ENCODE measurements at regions not wholly inside any gene's neighbourhood (a gene's known extent, or its start where the extent isn't known, plus 50 kb on each side); places are given as distances from the start of the nearest gene placed in this dataset.

DNA sequence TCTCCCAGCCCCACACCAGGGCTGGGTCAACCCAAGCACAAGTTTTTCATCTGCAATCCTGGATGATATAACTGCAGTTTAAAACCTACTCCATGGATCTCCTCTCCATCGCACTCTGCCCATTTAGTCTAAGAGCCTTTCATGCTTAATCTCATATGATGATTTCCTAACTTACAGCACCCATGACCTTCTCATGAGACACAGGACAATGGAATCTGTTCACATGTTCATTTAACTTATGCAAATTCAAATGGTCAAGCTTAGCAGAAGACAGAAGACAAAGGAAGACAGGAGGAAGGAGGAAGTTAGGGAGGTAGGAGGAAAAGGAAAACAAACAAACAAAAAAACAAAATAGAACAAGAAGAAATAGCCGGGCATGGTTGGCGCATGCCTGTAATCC is 64.6 kb upstream of the PNMA1 start:
- Histone ChIP-seq H3K27me3 (ENCODE audit: control insufficient read depth in 4 of 4, insufficient read depth in 4 of 4, low read length in 3 of 4) (no peaks in the 10 kb centered on the region), H3K4me1 (ENCODE audit: control insufficient read depth in 4 of 4, insufficient read depth in 4 of 4, low read length in 3 of 4) (peaks cover 6 to 39% (median 20%) of the 10 kb centered on the region in 4 donors), H3K27ac (ENCODE audit: low read depth in 1 of 2, low read length in 2 of 2) (no peak overlapping the region), H3K4me3 (ENCODE audit: low read depth in 1 of 3, low read length in 3 of 3) (no peak overlapping the region), H3K36me3 (ENCODE audit: control insufficient read depth in 4 of 4, insufficient read depth in 3 of 4, low read depth in 1 of 4, low read length in 3 of 4) (no peaks in the 10 kb centered on the region), H3K9me3 (ENCODE audit: control insufficient read depth in 4 of 4, low read length in 3 of 4) (no peaks in the 10 kb centered on the region), H3K9ac (ENCODE audit: low read depth in 1 of 2, low read length in 2 of 2) (no peak overlapping the region)
- 95% methylated on average over 3 of the region's 3 CpGs for WGBS
- TF ChIP-seq FOXA1 (IDR thresholded peaks at IDR 0.05) (no peak), JUND (IDR thresholded peaks at IDR 0.05) (no peak), MAX (IDR thresholded peaks at IDR 0.05) (no peak), TAF1 (conservative IDR thresholded peaks at IDR 0.05) (no peak), HNF4A (conservative IDR thresholded peaks at IDR 0.05) (no peak), NR2F2 (IDR thresholded peaks at IDR 0.05) (no peak), EGR1 (IDR thresholded peaks at IDR 0.05; ENCODE audit: low read depth in 2 of 2) (no peak)
- TF ChIP-seq, protein P1, sequence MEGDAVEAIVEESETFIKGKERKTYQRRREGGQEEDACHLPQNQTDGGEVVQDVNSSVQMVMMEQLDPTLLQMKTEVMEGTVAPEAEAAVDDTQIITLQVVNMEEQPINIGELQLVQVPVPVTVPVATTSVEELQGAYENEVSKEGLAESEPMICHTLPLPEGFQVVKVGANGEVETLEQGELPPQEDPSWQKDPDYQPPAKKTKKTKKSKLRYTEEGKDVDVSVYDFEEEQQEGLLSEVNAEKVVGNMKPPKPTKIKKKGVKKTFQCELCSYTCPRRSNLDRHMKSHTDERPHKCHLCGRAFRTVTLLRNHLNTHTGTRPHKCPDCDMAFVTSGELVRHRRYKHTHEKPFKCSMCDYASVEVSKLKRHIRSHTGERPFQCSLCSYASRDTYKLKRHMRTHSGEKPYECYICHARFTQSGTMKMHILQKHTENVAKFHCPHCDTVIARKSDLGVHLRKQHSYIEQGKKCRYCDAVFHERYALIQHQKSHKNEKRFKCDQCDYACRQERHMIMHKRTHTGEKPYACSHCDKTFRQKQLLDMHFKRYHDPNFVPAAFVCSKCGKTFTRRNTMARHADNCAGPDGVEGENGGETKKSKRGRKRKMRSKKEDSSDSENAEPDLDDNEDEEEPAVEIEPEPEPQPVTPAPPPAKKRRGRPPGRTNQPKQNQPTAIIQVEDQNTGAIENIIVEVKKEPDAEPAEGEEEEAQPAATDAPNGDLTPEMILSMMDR (IDR thresholded peaks at IDR 0.05; ENCODE audit: low read depth, low read length, missing input control) = no peak
- no peak for DNase-seq (ENCODE audit: low spot score)

DNA sequence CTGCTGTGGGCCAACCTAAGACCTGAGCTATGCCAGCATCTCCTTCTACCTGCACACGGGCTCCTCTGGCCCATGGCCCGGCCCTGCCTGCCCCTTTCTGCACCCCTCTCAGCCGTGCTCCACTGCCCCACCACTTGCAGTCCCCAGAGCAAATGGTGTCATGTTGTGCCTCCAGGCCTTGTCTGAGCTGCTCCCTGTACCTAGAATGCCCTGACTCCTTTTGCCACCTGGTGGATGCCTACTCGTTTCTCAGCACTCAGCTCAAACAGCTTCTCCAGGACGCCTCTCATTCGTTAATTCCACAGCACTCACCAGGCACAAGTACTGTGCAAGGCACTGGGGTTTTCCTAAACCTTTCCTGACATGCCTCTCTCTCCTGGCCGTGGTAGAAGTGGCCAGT is 63.2 kb upstream of the PNMA1 start:
- Histone ChIP-seq H3K36me3 (ENCODE audit: control insufficient read depth in 4 of 4, insufficient read depth in 3 of 4, low read depth in 1 of 4, low read length in 3 of 4) (no peaks in the 10 kb centered on the region), H3K9me3 (ENCODE audit: control insufficient read depth in 4 of 4, low read length in 3 of 4) (no peaks in the 10 kb centered on the region), H3K27me3 (ENCODE audit: control insufficient read depth in 4 of 4, insufficient read depth in 4 of 4, low read length in 3 of 4) (no peaks in the 10 kb centered on the region), H3K9ac (ENCODE audit: low read depth in 1 of 2, low read length in 2 of 2) (no peak overlapping the region), H3K27ac (ENCODE audit: low read depth in 1 of 2, low read length in 2 of 2) (no peak overlapping the region), H3K4me3 (ENCODE audit: low read depth in 1 of 3, low read length in 3 of 3) (no peak overlapping the region), H3K4me1 (ENCODE audit: control insufficient read depth in 4 of 4, insufficient read depth in 4 of 4, low read length in 3 of 4) (peaks cover 2 to 29% (median 8%) of the 10 kb centered on the region in 4 donors)
- WGBS = 88% methylated on average over 7 of the region's 7 CpGs
- no peak for DNase-seq (ENCODE audit: low spot score)
- peak; percentile 29 to 58 for TF ChIP-seq RAD21 (IDR thresholded peaks at IDR 0.05)
- no peak for TF ChIP-seq SP1 (IDR thresholded peaks at IDR 0.05)

GRCh38 chr14:73776194-73776537 is 62.0 kb upstream of the PNMA1 start:
- Histone ChIP-seq H3K4me1 (ENCODE audit: control insufficient read depth in 4 of 4, insufficient read depth in 4 of 4, low read length in 3 of 4) (peaks cover 3 to 39% (median 18%) of the 10 kb centered on the region in 4 donors), H3K9me3 (ENCODE audit: control insufficient read depth in 4 of 4, low read length in 3 of 4) (no peaks in the 10 kb centered on the region), H3K36me3 (ENCODE audit: control insufficient read depth in 4 of 4, insufficient read depth in 3 of 4, low read depth in 1 of 4, low read length in 3 of 4) (no peaks in the 10 kb centered on the region), H3K4me3 (ENCODE audit: low read depth in 1 of 3, low read length in 3 of 3) (no peak overlapping the region), H3K27me3 (ENCODE audit: control insufficient read depth in 4 of 4, insufficient read depth in 4 of 4, low read length in 3 of 4) (no peaks in the 10 kb centered on the region), H3K27ac (ENCODE audit: low read depth in 1 of 2, low read length in 2 of 2) (no peak overlapping the region), H3K9ac (ENCODE audit: low read depth in 1 of 2, low read length in 2 of 2) (no peak overlapping the region)
- WGBS = 95% methylated on average over 3 of the region's 3 CpGs
- DNase-seq (ENCODE audit: low spot score) = no peak
- TF ChIP-seq NR2F2 (IDR thresholded peaks at IDR 0.05) = no peak
- TF ChIP-seq TAF1 (conservative IDR thresholded peaks at IDR 0.05) = no peak
- TF ChIP-seq MAX (IDR thresholded peaks at IDR 0.05) = no peak
- TF ChIP-seq, protein P2, sequence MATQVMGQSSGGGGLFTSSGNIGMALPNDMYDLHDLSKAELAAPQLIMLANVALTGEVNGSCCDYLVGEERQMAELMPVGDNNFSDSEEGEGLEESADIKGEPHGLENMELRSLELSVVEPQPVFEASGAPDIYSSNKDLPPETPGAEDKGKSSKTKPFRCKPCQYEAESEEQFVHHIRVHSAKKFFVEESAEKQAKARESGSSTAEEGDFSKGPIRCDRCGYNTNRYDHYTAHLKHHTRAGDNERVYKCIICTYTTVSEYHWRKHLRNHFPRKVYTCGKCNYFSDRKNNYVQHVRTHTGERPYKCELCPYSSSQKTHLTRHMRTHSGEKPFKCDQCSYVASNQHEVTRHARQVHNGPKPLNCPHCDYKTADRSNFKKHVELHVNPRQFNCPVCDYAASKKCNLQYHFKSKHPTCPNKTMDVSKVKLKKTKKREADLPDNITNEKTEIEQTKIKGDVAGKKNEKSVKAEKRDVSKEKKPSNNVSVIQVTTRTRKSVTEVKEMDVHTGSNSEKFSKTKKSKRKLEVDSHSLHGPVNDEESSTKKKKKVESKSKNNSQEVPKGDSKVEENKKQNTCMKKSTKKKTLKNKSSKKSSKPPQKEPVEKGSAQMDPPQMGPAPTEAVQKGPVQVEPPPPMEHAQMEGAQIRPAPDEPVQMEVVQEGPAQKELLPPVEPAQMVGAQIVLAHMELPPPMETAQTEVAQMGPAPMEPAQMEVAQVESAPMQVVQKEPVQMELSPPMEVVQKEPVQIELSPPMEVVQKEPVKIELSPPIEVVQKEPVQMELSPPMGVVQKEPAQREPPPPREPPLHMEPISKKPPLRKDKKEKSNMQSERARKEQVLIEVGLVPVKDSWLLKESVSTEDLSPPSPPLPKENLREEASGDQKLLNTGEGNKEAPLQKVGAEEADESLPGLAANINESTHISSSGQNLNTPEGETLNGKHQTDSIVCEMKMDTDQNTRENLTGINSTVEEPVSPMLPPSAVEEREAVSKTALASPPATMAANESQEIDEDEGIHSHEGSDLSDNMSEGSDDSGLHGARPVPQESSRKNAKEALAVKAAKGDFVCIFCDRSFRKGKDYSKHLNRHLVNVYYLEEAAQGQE (IDR thresholded peaks at IDR 0.05) = peak; percentile 66
- TF ChIP-seq ATF3 (IDR thresholded peaks at IDR 0.05) = no peak
- no peak for TF ChIP-seq HNF4G (IDR thresholded peaks at IDR 0.05)

Measured in liver (tissue), 8 donors.